ENCODE measurements at regions not wholly inside any gene's neighbourhood (a gene's known extent, or its start where the extent isn't known, plus 50 kb on each side); places are given as distances from the start of the nearest gene placed in this dataset.

GRCh38 chr18:77960791-77961410 lies 711.3 kb downstream of the GALR1 start:
- TF ChIP-seq CTCF (optimal IDR thresholded peaks at IDR 0.05 in 1 of 3, IDR thresholded peaks at IDR 0.05 in 1 of 3, conservative IDR thresholded peaks at IDR 0.05 in 1 of 3; ENCODE audit: extremely low read depth in 1 of 3, insufficient read depth in 2 of 3, low read length in 3 of 3) (no peak), EZH2 (IDR thresholded peaks at IDR 0.05; ENCODE audit: low read length) (no peak)

Measured in keratinocyte (primary cell).